ENCODE measurements at regions not wholly inside any gene's neighbourhood (a gene's known extent, or its start where the extent isn't known, plus 50 kb on each side); places are given as distances from the start of the nearest gene placed in this dataset.

DNA sequence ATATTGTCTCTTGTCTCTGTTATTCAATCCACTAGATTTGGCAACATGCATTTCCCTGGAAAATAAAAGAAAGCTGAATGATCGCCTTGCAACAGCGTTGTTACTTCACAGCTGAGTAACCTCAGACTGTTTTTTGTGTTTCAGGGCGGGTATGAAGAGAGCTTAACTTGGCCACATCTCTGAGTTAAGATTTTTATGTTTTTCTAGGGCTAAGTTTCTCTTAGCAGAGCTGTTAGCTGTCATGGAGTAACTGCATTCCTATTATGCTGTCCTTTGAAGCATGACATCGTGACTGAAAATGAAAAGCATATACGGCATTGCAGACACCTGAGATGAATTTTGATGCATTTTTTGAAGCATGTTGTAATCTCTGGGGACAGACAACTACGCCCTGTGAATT, 1798.9 kb downstream of the PCDH7 start:
- DNase-seq (ENCODE audit: extremely low read depth, insufficient read length), result no peak
- Histone ChIP-seq H3K36me3 (ENCODE audit: control insufficient read depth, insufficient read depth, low read length) (no peaks in the 10 kb centered on the region), H3K27me3 (replicated peaks; ENCODE audit: control insufficient read depth, insufficient read depth, low read length) (no peaks in the 10 kb centered on the region), H3K4me3 (replicated peaks; ENCODE audit: low read depth, low read length) (no peak overlapping the region)
- TF ChIP-seq CTCF (IDR thresholded peaks at IDR 0.05; ENCODE audit: insufficient read depth, low read length, poor library complexity, severe bottlenecking), result no peak

DNA sequence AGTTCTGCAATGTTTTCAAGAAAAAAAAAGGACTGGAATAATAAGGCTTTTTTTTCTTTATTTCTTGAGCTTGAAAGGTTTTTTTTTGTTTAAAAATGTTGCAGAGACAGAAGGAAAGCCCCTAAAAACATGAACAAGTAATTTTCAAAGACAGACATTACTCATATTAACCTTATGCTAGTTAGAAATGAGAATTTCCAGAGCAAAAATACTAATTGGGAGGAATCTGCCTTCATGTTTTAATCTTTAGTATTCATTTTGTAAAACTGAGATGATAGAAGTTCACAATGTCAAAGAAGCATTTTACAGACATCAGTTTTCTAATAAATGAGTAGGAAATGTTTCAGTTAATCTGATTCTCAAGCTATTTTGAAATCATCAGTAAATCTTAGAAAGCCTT, 1805.3 kb downstream of the PCDH7 start:
- no peak overlapping the region for H3K4me3 ChIP-seq (replicated peaks; ENCODE audit: low read depth, low read length)
- no peak for DNase-seq (ENCODE audit: extremely low read depth, insufficient read length)
- no peaks in the 10 kb centered on the region for H3K27me3 ChIP-seq (replicated peaks; ENCODE audit: control insufficient read depth, insufficient read depth, low read length)
- TF ChIP-seq CTCF (IDR thresholded peaks at IDR 0.05; ENCODE audit: insufficient read depth, low read length, poor library complexity, severe bottlenecking), result no peak
- no peaks in the 10 kb centered on the region for H3K36me3 ChIP-seq (ENCODE audit: control insufficient read depth, insufficient read depth, low read length)

DNA sequence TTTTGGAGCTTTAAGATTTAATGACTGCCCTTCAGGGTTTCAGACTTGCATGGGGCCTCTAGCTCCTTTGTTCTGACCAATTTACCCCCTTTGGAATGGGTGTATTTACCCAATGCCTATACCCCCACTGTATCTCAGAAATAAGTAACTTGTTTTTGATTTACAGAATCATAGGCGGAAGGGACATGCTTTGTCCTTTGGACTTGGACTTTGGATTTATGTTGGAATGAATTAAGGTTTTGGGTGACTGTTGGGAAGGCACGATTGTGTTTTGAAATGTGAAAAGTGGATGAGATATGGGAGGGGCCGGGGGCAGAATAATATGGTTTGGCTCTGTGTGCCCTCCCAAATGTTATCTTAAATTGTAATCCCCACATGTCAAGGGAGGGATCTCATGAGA, 1824.7 kb downstream of the PCDH7 start:
- TF ChIP-seq CTCF (IDR thresholded peaks at IDR 0.05; ENCODE audit: insufficient read depth, low read length, poor library complexity, severe bottlenecking), result no peak
- no peaks in the 10 kb centered on the region for H3K36me3 ChIP-seq (ENCODE audit: control insufficient read depth, insufficient read depth, low read length)
- H3K27me3 ChIP-seq (replicated peaks; ENCODE audit: control insufficient read depth, insufficient read depth, low read length), result no peaks in the 10 kb centered on the region
- DNase-seq (ENCODE audit: extremely low read depth, insufficient read length), result no peak
- H3K4me3 ChIP-seq (replicated peaks; ENCODE audit: low read depth, low read length), result no peak overlapping the region

DNA sequence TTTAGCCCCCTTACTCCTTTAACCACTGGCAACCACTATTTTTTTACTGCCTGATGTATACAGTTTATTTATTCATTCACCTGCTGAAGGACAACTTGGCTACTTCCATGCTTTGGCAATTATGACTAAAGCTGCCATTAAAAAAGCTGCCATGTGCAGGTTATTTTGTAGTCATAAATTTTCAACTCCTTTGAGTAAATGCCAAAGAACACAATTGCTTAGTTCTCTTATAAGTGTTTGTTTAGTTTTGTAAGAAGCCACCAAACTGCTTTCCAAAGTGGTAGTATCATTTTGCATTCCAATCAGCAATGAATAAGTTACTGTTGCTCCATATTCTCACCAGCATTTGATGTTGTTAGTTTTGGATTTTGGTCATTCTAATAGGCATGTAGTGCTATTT, 1831.8 kb downstream of the PCDH7 start:
- DNase-seq (ENCODE audit: extremely low read depth, insufficient read length), result no peak
- Histone ChIP-seq H3K36me3 (ENCODE audit: control insufficient read depth, insufficient read depth, low read length) (no peaks in the 10 kb centered on the region), H3K27me3 (replicated peaks; ENCODE audit: control insufficient read depth, insufficient read depth, low read length) (no peaks in the 10 kb centered on the region), H3K4me3 (replicated peaks; ENCODE audit: low read depth, low read length) (no peak overlapping the region)
- TF ChIP-seq CTCF (IDR thresholded peaks at IDR 0.05; ENCODE audit: insufficient read depth, low read length, poor library complexity, severe bottlenecking), result no peak

DNA sequence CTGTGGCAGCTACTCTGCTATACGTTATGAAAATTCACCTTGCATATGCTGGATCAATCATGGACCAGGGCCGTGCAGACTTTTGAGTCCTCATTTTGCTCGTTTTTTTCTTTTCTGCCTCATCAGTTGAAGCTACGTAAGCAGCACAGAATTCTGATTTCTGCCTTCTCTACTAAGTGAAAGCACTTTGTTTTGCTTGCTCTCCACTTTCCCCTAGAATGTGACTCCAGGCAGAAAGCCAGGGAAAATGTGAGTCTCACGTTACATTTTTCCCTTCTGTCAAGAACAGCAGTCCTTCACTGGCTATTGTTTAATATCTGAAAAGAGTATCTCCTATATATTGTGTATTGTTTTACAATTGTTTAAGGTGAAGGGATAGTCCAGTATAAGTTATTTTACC, 1840.1 kb downstream of the PCDH7 start:
- DNase-seq (ENCODE audit: extremely low read depth, insufficient read length), result no peak
- TF ChIP-seq CTCF (IDR thresholded peaks at IDR 0.05; ENCODE audit: insufficient read depth, low read length, poor library complexity, severe bottlenecking), result no peak

DNA sequence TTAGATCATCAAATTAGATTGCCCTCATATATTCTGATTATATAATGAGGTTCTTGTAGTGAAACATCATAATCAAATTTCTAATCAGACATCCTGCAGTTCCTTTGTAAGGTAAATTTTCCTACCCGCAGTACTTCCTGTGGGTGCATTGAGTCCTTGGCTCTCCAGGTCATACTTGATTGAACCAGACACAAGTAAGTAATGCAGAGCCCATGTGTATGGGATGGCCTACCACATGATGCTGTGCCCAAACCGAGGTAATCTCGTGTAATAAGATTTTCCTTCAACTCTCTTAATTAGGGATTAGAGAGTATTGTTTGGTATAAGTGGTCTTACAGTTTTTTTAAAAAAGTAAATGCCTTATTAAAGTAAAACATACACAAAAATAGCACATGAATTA, 1841.8 kb downstream of the PCDH7 start:
- DNase-seq (ENCODE audit: extremely low read depth, insufficient read length), result no peak
- no peak for TF ChIP-seq CTCF (IDR thresholded peaks at IDR 0.05; ENCODE audit: insufficient read depth, low read length, poor library complexity, severe bottlenecking)
- Histone ChIP-seq H3K36me3 (ENCODE audit: control insufficient read depth, insufficient read depth, low read length) (no peaks in the 10 kb centered on the region), H3K4me3 (replicated peaks; ENCODE audit: low read depth, low read length) (no peak overlapping the region), H3K27me3 (replicated peaks; ENCODE audit: control insufficient read depth, insufficient read depth, low read length) (no peaks in the 10 kb centered on the region)

More for the DNA sequence above, 1840.1 kb downstream of the PCDH7 start:
- H3K36me3 ChIP-seq (ENCODE audit: control insufficient read depth, insufficient read depth, low read length), result no peaks in the 10 kb centered on the region
- H3K4me3 ChIP-seq (replicated peaks; ENCODE audit: low read depth, low read length), result no peak overlapping the region
- H3K27me3 ChIP-seq (replicated peaks; ENCODE audit: control insufficient read depth, insufficient read depth, low read length), result no peaks in the 10 kb centered on the region
